ENCODE measurements at regions not wholly inside any gene's neighbourhood (a gene's known extent, or its start where the extent isn't known, plus 50 kb on each side); places are given as distances from the start of the nearest gene placed in this dataset.

DNA sequence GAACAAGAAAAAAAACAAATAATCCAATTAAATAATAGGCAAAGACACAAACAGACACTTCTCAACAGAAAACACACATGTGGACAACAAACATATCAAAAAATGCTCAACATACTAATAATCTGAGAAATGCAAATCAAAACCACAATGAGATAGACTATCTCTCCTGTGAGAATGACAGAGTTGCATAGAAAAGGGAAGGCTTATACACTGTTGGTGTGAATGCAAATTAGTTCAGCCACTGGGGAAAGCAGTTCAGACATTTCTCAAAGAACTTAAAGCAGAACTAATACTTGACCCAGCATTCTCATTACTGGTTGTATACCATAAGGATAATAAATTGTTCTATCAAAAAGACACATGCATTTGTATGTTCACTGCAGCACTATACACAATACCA, 637.8 kb upstream of the LUZP2 start:
- H2BK120ac ChIP-seq (ENCODE audit: low read depth, low read length): no peak overlapping the region
- H3K4ac ChIP-seq (ENCODE audit: low read length): no peak overlapping the region
- no peak overlapping the region for H2AK5ac ChIP-seq (ENCODE audit: low read depth, low read length)
- DNase-seq (ENCODE audit: low spot score): no peak
- no peak overlapping the region for H3K4me3 ChIP-seq (ENCODE audit: low read length in 2 of 2)
- no peaks in the 10 kb centered on the region for H3K4me1 ChIP-seq (ENCODE audit: control insufficient read depth in 2 of 2, insufficient read depth in 1 of 2, low read depth in 1 of 2, low read length in 2 of 2)
- no peaks in the 10 kb centered on the region for H3K27me3 ChIP-seq (ENCODE audit: control insufficient read depth in 3 of 3, insufficient read depth in 3 of 3, low read depth in 1 of 3, low read length in 3 of 3)
- H2BK12ac ChIP-seq (ENCODE audit: low read length): no peak overlapping the region
- no peak overlapping the region for H2AFZ ChIP-seq (ENCODE audit: low read length)
- no peak overlapping the region for H3K14ac ChIP-seq (ENCODE audit: low read length)
- H2BK15ac ChIP-seq (ENCODE audit: low read length): no peak overlapping the region
- no peak overlapping the region for H2BK5ac ChIP-seq (ENCODE audit: low read length)
- no peaks in the 10 kb centered on the region for H3K9me3 ChIP-seq (replicated peaks in 1 of 2; ENCODE audit: control insufficient read depth in 2 of 2, insufficient read depth in 1 of 2, low read depth in 1 of 2, low read length in 2 of 2)
- H3K9ac ChIP-seq (ENCODE audit: low read depth, low read length, poor library complexity): no peak overlapping the region
- no peak overlapping the region for H4K91ac ChIP-seq (ENCODE audit: low read depth, low read length, poor library complexity)
- no peak overlapping the region for H4K8ac ChIP-seq (ENCODE audit: low read depth, low read length)
- no peaks in the 10 kb centered on the region for H3K36me3 ChIP-seq (replicated peaks in 1 of 2; ENCODE audit: control insufficient read depth in 2 of 2, insufficient read depth in 2 of 2, low read length in 2 of 2)
- no peak overlapping the region for H3K27ac ChIP-seq (replicated peaks; ENCODE audit: low read length)
- H3K23ac ChIP-seq (ENCODE audit: low read depth, low read length, poor library complexity): no peak overlapping the region
- no peak overlapping the region for H3K18ac ChIP-seq (ENCODE audit: low read length)
- no peak overlapping the region for H3K4me2 ChIP-seq (ENCODE audit: insufficient read depth, low read length, poor library complexity, severe bottlenecking)
- H3K79me1 ChIP-seq (ENCODE audit: low read depth, low read length): no peaks in the 10 kb centered on the region

GRCh38 chr11:23861615-23862014, 635.2 kb upstream of the LUZP2 start:
- Histone ChIP-seq H3K79me1 (ENCODE audit: low read depth, low read length) (no peaks in the 10 kb centered on the region), H2AK5ac (ENCODE audit: low read depth, low read length) (no peak overlapping the region), H2BK120ac (ENCODE audit: low read depth, low read length) (no peak overlapping the region), H4K8ac (ENCODE audit: low read depth, low read length) (no peak overlapping the region), H2BK15ac (ENCODE audit: low read length) (no peak overlapping the region), H3K4me3 (ENCODE audit: low read length in 2 of 2) (no peak overlapping the region), H3K18ac (ENCODE audit: low read length) (no peak overlapping the region), H3K9me3 (replicated peaks in 1 of 2; ENCODE audit: control insufficient read depth in 2 of 2, insufficient read depth in 1 of 2, low read depth in 1 of 2, low read length in 2 of 2) (no peaks in the 10 kb centered on the region), H3K4me2 (ENCODE audit: insufficient read depth, low read length, poor library complexity, severe bottlenecking) (no peak overlapping the region), H4K91ac (ENCODE audit: low read depth, low read length, poor library complexity) (no peak overlapping the region), H2AFZ (ENCODE audit: low read length) (no peak overlapping the region), H2BK5ac (ENCODE audit: low read length) (no peak overlapping the region), H3K14ac (ENCODE audit: low read length) (no peak overlapping the region), H3K4ac (ENCODE audit: low read length) (no peak overlapping the region), H3K23ac (ENCODE audit: low read depth, low read length, poor library complexity) (no peak overlapping the region), H2BK12ac (ENCODE audit: low read length) (no peak overlapping the region), H3K27me3 (ENCODE audit: control insufficient read depth in 3 of 3, insufficient read depth in 3 of 3, low read depth in 1 of 3, low read length in 3 of 3) (no peaks in the 10 kb centered on the region), H3K4me1 (ENCODE audit: control insufficient read depth in 2 of 2, insufficient read depth in 1 of 2, low read depth in 1 of 2, low read length in 2 of 2) (no peaks in the 10 kb centered on the region), H3K27ac (replicated peaks; ENCODE audit: low read length) (no peak overlapping the region), H3K36me3 (replicated peaks in 1 of 2; ENCODE audit: control insufficient read depth in 2 of 2, insufficient read depth in 2 of 2, low read length in 2 of 2) (no peaks in the 10 kb centered on the region), H3K9ac (ENCODE audit: low read depth, low read length, poor library complexity) (no peak overlapping the region)
- no CpG with 5 or more reads among the region's 9 CpGs for WGBS, 2 donors (ENCODE audit: extremely low coverage in 2 of 2, insufficient read length in 2 of 2, insufficient replicate concordance in 1 of 2)
- no peak for DNase-seq (ENCODE audit: low spot score)

DNA sequence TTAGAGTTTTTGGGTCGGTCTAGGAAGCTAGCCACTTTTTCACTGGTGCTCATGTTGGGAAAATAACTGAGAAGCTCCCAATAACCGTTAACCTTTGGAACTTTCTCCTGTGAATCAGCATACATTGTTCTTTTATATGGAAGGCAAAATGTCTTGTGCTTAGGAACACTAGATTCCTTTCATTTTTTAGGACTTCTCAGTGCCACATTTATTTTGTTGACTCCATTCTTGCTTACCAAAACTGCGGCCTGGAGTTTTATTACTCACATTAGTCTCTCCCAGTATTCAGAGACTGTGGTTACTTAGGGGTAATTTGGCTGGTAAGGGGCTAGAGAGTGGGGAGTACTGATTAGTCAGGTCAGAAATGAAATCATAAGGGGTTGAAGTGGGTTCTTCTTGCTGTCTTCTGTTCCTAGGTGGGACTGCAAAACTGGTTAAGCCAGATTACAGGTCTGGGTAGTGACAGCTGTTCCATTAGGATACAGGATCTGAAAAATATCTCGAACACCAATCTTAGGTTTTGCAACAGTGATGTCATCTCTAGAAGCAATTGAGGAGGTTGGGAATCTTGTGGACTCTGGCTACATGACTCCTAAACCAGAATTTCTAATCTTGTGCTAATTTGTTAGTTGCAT, 631.4 kb upstream of the LUZP2 start:
- H2BK12ac ChIP-seq (ENCODE audit: low read length): no peak overlapping the region
- no peak overlapping the region for H3K4me3 ChIP-seq (ENCODE audit: low read length in 2 of 2)
- no peak overlapping the region for H2BK120ac ChIP-seq (ENCODE audit: low read depth, low read length)
- H3K4ac ChIP-seq (ENCODE audit: low read length): no peak overlapping the region
- no peak overlapping the region for H3K9ac ChIP-seq (ENCODE audit: low read depth, low read length, poor library complexity)
- H3K27ac ChIP-seq (replicated peaks; ENCODE audit: low read length): no peak overlapping the region
- no peak overlapping the region for H2BK5ac ChIP-seq (ENCODE audit: low read length)
- no peak overlapping the region for H2AK5ac ChIP-seq (ENCODE audit: low read depth, low read length)
- no peaks in the 10 kb centered on the region for H3K79me1 ChIP-seq (ENCODE audit: low read depth, low read length)
- no peak overlapping the region for H3K18ac ChIP-seq (ENCODE audit: low read length)
- H2BK15ac ChIP-seq (ENCODE audit: low read length): no peak overlapping the region
- H3K27me3 ChIP-seq (ENCODE audit: control insufficient read depth in 3 of 3, insufficient read depth in 3 of 3, low read depth in 1 of 3, low read length in 3 of 3): no peaks in the 10 kb centered on the region
- no peak overlapping the region for H3K14ac ChIP-seq (ENCODE audit: low read length)
- no peaks in the 10 kb centered on the region for H3K9me3 ChIP-seq (replicated peaks in 1 of 2; ENCODE audit: control insufficient read depth in 2 of 2, insufficient read depth in 1 of 2, low read depth in 1 of 2, low read length in 2 of 2)
- H4K91ac ChIP-seq (ENCODE audit: low read depth, low read length, poor library complexity): no peak overlapping the region
- no peak overlapping the region for H3K4me2 ChIP-seq (ENCODE audit: insufficient read depth, low read length, poor library complexity, severe bottlenecking)
- no peak for DNase-seq (ENCODE audit: low spot score)
- H3K4me1 ChIP-seq (ENCODE audit: control insufficient read depth in 2 of 2, insufficient read depth in 1 of 2, low read depth in 1 of 2, low read length in 2 of 2): no peaks in the 10 kb centered on the region
- H3K36me3 ChIP-seq (replicated peaks in 1 of 2; ENCODE audit: control insufficient read depth in 2 of 2, insufficient read depth in 2 of 2, low read length in 2 of 2): no peaks in the 10 kb centered on the region
- no peak overlapping the region for H2AFZ ChIP-seq (ENCODE audit: low read length)
- H3K23ac ChIP-seq (ENCODE audit: low read depth, low read length, poor library complexity): no peak overlapping the region
- no peak overlapping the region for H4K8ac ChIP-seq (ENCODE audit: low read depth, low read length)
- no CpG with 5 or more reads among the region's 4 CpGs for WGBS, 2 donors (ENCODE audit: extremely low coverage in 2 of 2, insufficient read length in 2 of 2, insufficient replicate concordance in 1 of 2)

DNA sequence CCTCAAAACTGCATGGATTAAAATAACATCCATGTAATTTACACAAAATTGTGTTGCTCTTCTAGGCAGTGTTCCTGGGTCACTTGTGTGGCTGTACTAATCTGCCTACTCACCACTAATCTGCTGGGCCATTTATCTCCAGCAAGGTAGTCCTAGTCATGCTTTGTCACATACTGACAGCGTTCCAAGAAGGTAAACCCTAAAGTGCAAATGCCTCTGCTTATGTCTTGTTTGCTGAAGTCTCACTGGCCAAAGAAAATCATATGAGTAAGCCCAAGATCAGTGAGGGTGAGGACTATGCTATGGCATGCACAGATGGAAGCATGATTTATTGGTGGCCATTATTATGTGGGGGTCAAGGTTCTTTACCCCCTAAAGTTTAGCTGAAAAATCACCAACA, 630.2 kb upstream of the LUZP2 start:
- Histone ChIP-seq H3K36me3 (replicated peaks in 1 of 2; ENCODE audit: control insufficient read depth in 2 of 2, insufficient read depth in 2 of 2, low read length in 2 of 2) (no peaks in the 10 kb centered on the region), H4K8ac (ENCODE audit: low read depth, low read length) (no peak overlapping the region), H3K4me2 (ENCODE audit: insufficient read depth, low read length, poor library complexity, severe bottlenecking) (no peak overlapping the region), H2AK5ac (ENCODE audit: low read depth, low read length) (no peak overlapping the region), H4K91ac (ENCODE audit: low read depth, low read length, poor library complexity) (no peak overlapping the region), H3K23ac (ENCODE audit: low read depth, low read length, poor library complexity) (no peak overlapping the region), H3K14ac (ENCODE audit: low read length) (no peak overlapping the region), H3K27me3 (ENCODE audit: control insufficient read depth in 3 of 3, insufficient read depth in 3 of 3, low read depth in 1 of 3, low read length in 3 of 3) (no peaks in the 10 kb centered on the region), H2BK120ac (ENCODE audit: low read depth, low read length) (no peak overlapping the region), H3K79me1 (ENCODE audit: low read depth, low read length) (no peaks in the 10 kb centered on the region), H3K4ac (ENCODE audit: low read length) (no peak overlapping the region), H3K9me3 (replicated peaks in 1 of 2; ENCODE audit: control insufficient read depth in 2 of 2, insufficient read depth in 1 of 2, low read depth in 1 of 2, low read length in 2 of 2) (no peaks in the 10 kb centered on the region), H3K9ac (ENCODE audit: low read depth, low read length, poor library complexity) (no peak overlapping the region), H3K4me3 (ENCODE audit: low read length in 2 of 2) (no peak overlapping the region), H3K4me1 (ENCODE audit: control insufficient read depth in 2 of 2, insufficient read depth in 1 of 2, low read depth in 1 of 2, low read length in 2 of 2) (no peaks in the 10 kb centered on the region), H2BK5ac (ENCODE audit: low read length) (no peak overlapping the region), H2AFZ (ENCODE audit: low read length) (no peak overlapping the region), H3K27ac (replicated peaks; ENCODE audit: low read length) (no peak overlapping the region), H2BK15ac (ENCODE audit: low read length) (no peak overlapping the region), H2BK12ac (ENCODE audit: low read length) (no peak overlapping the region), H3K18ac (ENCODE audit: low read length) (no peak overlapping the region)
- DNase-seq (ENCODE audit: low spot score): no peak
- WGBS, 2 donors (ENCODE audit: extremely low coverage in 2 of 2, insufficient read length in 2 of 2, insufficient replicate concordance in 1 of 2): no CpG with 5 or more reads among the region's 1 CpG
